ENCODE measurements at regions not wholly inside any gene's neighbourhood (a gene's known extent, or its start where the extent isn't known, plus 50 kb on each side); places are given as distances from the start of the nearest gene placed in this dataset.

DNA sequence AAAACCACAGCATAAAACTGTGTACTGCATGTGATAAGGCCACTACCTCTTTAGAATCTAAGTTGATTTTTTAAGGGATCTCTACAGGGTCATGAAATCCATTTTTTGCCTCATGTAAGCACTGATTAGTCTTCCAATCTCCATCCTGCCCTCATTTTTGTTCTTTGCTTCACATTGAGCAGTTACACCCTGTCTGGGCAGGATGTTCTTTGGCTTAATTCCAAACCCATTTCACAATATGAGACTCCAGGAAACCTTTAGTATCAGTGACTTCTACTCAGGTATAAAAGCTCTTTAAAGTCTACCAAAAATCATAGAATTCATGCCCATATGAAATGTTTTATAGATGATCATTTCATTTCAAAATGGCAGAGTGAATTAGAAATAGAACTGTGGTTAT, 592.6 kb downstream of the TBC1D4 start:
- H3K36me3 ChIP-seq (ENCODE audit: control insufficient read depth in 1 of 2, insufficient read depth in 2 of 2, low read length in 1 of 2), result no peaks in the 10 kb centered on the region
- ATAC-seq (ENCODE audit: low FRiP score) (no peak), DNase-seq (no peak)
- H3K27me3 ChIP-seq (ENCODE audit: control insufficient read depth in 1 of 2, insufficient read depth in 2 of 2, low read length in 1 of 2), result no peaks in the 10 kb centered on the region
- intact Hi-C loops (cut with DNase I), result no loop called here
- H3K4me1 ChIP-seq (ENCODE audit: control insufficient read depth in 1 of 2, insufficient read depth in 2 of 2, low read length in 2 of 2), result no peaks in the 10 kb centered on the region
- H3K4me3 ChIP-seq (ENCODE audit: low read length in 2 of 2), result no peak overlapping the region
- no peaks in the 10 kb centered on the region for H3K9me3 ChIP-seq (ENCODE audit: control insufficient read depth, low read length)
- H3K27ac ChIP-seq (ENCODE audit: low read depth in 1 of 2, low read length in 2 of 2), result no peak overlapping the region

DNA sequence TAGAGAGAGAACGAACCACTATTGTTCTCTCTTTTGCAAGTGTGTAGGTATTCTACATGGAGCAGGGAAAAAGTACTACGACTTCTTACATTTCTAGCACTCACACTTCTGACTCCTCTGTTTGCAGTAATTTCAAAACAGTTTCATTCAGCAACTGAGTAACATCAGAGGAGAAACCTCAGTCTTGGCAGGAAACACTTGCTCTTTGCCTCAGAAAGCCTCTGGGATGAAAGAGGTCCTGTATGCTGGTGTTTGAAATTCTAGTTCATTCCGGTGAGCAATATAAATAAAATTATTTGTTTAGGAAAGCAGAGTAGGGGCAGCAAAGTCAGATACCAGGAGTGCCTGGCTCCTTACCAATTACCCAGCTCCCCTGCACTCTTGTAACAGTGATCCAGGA, 595.5 kb downstream of the TBC1D4 start:
- 43 to 50% methylated on average over 3 of the region's 3 CpGs for WGBS, 2 donors
- no peak overlapping the region for H3K4me3 ChIP-seq (ENCODE audit: low read length in 2 of 2)
- no peaks in the 10 kb centered on the region for H3K9me3 ChIP-seq (ENCODE audit: control insufficient read depth, low read length)
- H3K36me3 ChIP-seq (ENCODE audit: control insufficient read depth in 1 of 2, insufficient read depth in 2 of 2, low read length in 1 of 2), result no peaks in the 10 kb centered on the region
- no peaks in the 10 kb centered on the region for H3K4me1 ChIP-seq (ENCODE audit: control insufficient read depth in 1 of 2, insufficient read depth in 2 of 2, low read length in 2 of 2)
- H3K27ac ChIP-seq (ENCODE audit: low read depth in 1 of 2, low read length in 2 of 2), result no peak overlapping the region
- intact Hi-C loops (cut with DNase I), result no loop called here
- no peak for ATAC-seq (ENCODE audit: low FRiP score)
- no peak for DNase-seq
- H3K27me3 ChIP-seq (ENCODE audit: control insufficient read depth in 1 of 2, insufficient read depth in 2 of 2, low read length in 1 of 2), result no peaks in the 10 kb centered on the region

DNA sequence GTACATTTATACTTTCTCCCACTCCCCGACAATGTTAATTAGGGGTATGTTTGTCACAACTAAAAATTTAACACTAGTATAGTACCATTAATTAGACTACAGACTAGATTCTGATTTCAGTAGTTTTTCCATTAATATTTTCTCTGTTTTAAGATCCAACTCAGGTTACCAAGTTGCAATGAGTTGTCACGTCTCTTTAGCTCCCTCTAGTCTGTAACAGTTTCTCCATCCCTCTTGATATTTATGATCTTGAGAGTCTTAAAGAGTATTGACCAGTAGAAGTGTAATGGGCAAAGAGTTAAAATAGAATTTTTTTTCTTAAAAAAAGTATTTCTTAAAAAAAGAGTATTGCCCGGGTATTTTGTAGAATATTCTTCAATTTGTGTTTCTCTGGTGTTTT, 598.1 kb downstream of the TBC1D4 start:
- intact Hi-C loops (cut with DNase I), result no loop called here
- Histone ChIP-seq H3K9me3 (ENCODE audit: control insufficient read depth, low read length) (peaks cover 5% of the 10 kb centered on the region), H3K27me3 (ENCODE audit: control insufficient read depth in 1 of 2, insufficient read depth in 2 of 2, low read length in 1 of 2) (no peaks in the 10 kb centered on the region), H3K36me3 (ENCODE audit: control insufficient read depth in 1 of 2, insufficient read depth in 2 of 2, low read length in 1 of 2) (no peaks in the 10 kb centered on the region), H3K27ac (ENCODE audit: low read depth in 1 of 2, low read length in 2 of 2) (no peak overlapping the region), H3K4me1 (ENCODE audit: control insufficient read depth in 1 of 2, insufficient read depth in 2 of 2, low read length in 2 of 2) (no peaks in the 10 kb centered on the region), H3K4me3 (ENCODE audit: low read length in 2 of 2) (no peak overlapping the region)
- ATAC-seq (ENCODE audit: low FRiP score), result no peak
- 79% methylated on average over 3 of the region's 3 CpGs for WGBS, 2 donors
- no peak for DNase-seq

DNA sequence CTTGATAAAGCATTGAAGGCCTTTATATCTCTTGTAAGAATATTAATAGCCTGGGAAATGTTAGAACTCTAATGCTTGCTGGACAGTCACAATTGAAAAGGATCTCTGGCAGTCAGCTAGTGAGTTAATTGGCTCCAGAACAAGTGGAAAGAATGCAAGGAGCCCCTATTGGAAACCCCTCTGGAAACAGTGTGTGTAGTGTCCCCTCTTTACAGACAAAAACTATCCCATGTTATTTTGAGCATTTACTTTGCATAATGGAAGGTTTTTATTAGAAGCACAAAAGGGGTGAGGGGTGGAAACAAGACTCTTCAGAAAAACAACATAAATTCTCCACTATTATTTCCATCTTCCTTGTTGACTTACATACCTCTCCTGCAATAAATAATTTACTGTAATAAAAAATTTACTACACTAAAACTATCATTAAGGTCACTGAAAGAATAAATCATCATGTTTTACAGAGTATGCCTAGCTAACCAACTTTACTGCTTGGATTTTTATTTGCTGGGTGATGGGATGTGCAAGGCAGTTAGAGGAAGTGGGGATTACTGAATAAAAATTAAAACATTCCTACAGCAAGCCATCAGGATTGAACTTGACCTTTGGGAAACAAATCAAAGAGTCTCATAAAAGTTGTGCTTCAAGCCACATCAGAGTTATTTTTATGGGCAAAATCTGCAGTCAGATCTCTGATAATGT, 610.4 kb downstream of the TBC1D4 start:
- ATAC-seq (ENCODE audit: low FRiP score), result no peak
- DNase-seq, result no peak
- H3K4me1 ChIP-seq (ENCODE audit: control insufficient read depth in 1 of 2, insufficient read depth in 2 of 2, low read length in 2 of 2), result no peaks in the 10 kb centered on the region
- H3K36me3 ChIP-seq (ENCODE audit: control insufficient read depth in 1 of 2, insufficient read depth in 2 of 2, low read length in 1 of 2), result no peaks in the 10 kb centered on the region
- no peak overlapping the region for H3K27ac ChIP-seq (ENCODE audit: low read depth in 1 of 2, low read length in 2 of 2)
- H3K27me3 ChIP-seq (ENCODE audit: control insufficient read depth in 1 of 2, insufficient read depth in 2 of 2, low read length in 1 of 2), result no peaks in the 10 kb centered on the region
- no peaks in the 10 kb centered on the region for H3K9me3 ChIP-seq (ENCODE audit: control insufficient read depth, low read length)
- H3K4me3 ChIP-seq (ENCODE audit: low read length in 2 of 2), result no peak overlapping the region
- intact Hi-C loops (cut with DNase I), result no loop called here

DNA sequence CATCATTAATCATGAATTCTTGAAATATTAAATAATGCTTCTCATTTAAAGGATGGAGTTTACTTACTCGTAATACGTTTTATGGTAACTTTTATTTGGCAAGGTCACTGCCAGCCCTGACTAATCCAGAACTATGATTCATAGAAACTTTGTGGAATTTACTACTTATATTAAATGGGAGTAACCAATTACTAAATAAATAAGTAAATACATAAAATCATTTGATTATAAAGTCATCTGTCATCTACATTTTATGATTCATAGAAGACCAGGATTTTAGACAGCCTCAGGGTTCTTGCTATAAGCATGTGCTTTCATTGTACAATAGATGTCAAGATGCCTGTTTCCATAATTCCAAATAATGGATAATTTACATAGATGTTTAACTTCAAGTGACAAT, 611.1 kb downstream of the TBC1D4 start:
- Histone ChIP-seq H3K36me3 (ENCODE audit: control insufficient read depth in 1 of 2, insufficient read depth in 2 of 2, low read length in 1 of 2) (no peaks in the 10 kb centered on the region), H3K27ac (ENCODE audit: low read depth in 1 of 2, low read length in 2 of 2) (no peak overlapping the region), H3K27me3 (ENCODE audit: control insufficient read depth in 1 of 2, insufficient read depth in 2 of 2, low read length in 1 of 2) (no peaks in the 10 kb centered on the region), H3K4me1 (ENCODE audit: control insufficient read depth in 1 of 2, insufficient read depth in 2 of 2, low read length in 2 of 2) (no peaks in the 10 kb centered on the region), H3K4me3 (ENCODE audit: low read length in 2 of 2) (no peak overlapping the region), H3K9me3 (ENCODE audit: control insufficient read depth, low read length) (no peaks in the 10 kb centered on the region)
- no peak for DNase-seq
- 17 to 35% methylated on average over 2 of the region's 2 CpGs for WGBS, 2 donors
- intact Hi-C loops (cut with DNase I), result no loop called here
- no peak for ATAC-seq (ENCODE audit: low FRiP score)

DNA sequence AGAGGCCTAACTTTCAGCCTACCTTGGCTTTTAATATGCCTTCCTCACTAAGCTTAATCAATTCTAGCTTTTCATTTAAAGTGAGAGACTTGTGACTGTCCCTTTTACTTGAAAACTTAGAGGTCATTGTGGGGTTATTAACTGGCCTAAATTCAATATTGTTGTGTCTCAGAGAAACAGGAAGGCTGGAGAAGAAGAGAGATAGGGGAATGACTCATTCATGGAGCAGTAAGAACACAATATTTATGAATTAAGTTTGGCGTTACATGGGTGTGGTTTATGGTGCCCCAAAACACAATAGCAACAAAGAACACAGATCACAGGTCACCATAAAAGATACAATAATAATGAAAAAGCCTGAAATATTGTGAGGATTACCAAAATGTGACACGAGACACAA, 612.1 kb downstream of the TBC1D4 start:
- ATAC-seq (ENCODE audit: low FRiP score), result no peak
- WGBS, 2 donors, result 84 to 89% methylated on average over 2 of the region's 2 CpGs
- Histone ChIP-seq H3K4me1 (ENCODE audit: control insufficient read depth in 1 of 2, insufficient read depth in 2 of 2, low read length in 2 of 2) (no peaks in the 10 kb centered on the region), H3K27ac (ENCODE audit: low read depth in 1 of 2, low read length in 2 of 2) (no peak overlapping the region), H3K36me3 (ENCODE audit: control insufficient read depth in 1 of 2, insufficient read depth in 2 of 2, low read length in 1 of 2) (no peaks in the 10 kb centered on the region), H3K27me3 (ENCODE audit: control insufficient read depth in 1 of 2, insufficient read depth in 2 of 2, low read length in 1 of 2) (no peaks in the 10 kb centered on the region), H3K9me3 (ENCODE audit: control insufficient read depth, low read length) (no peaks in the 10 kb centered on the region), H3K4me3 (ENCODE audit: low read length in 2 of 2) (no peak overlapping the region)
- intact Hi-C loops (cut with DNase I), result no loop called here
- DNase-seq, result no peak

DNA sequence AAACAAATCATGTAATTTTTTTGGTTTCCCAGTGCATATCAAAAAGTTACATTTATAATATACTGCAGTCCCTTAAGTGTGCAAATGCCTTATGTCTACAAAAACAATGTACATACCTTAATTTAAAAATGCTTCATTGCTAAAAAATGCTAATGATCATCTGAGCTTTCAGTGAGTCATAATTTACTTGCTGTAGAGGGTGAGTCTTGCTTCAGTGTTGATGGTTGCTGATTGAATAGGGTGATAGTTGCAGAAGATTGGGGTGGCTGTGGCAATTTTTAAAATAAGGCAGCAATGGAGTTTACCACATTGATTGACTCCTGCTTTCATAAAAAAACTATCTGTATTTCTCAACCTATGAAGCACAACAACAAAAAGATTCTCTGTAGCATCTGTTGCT, 613.9 kb downstream of the TBC1D4 start:
- H3K4me3 ChIP-seq (ENCODE audit: low read length in 2 of 2), result no peak overlapping the region
- H3K27ac ChIP-seq (ENCODE audit: low read depth in 1 of 2, low read length in 2 of 2), result no peak overlapping the region
- H3K27me3 ChIP-seq (ENCODE audit: control insufficient read depth in 1 of 2, insufficient read depth in 2 of 2, low read length in 1 of 2), result no peaks in the 10 kb centered on the region
- no peak for DNase-seq
- no peaks in the 10 kb centered on the region for H3K9me3 ChIP-seq (ENCODE audit: control insufficient read depth, low read length)
- H3K36me3 ChIP-seq (ENCODE audit: control insufficient read depth in 1 of 2, insufficient read depth in 2 of 2, low read length in 1 of 2), result no peaks in the 10 kb centered on the region
- intact Hi-C loops (cut with DNase I), result no loop called here
- ATAC-seq (ENCODE audit: low FRiP score), result no peak
- H3K4me1 ChIP-seq (ENCODE audit: control insufficient read depth in 1 of 2, insufficient read depth in 2 of 2, low read length in 2 of 2), result no peaks in the 10 kb centered on the region

DNA sequence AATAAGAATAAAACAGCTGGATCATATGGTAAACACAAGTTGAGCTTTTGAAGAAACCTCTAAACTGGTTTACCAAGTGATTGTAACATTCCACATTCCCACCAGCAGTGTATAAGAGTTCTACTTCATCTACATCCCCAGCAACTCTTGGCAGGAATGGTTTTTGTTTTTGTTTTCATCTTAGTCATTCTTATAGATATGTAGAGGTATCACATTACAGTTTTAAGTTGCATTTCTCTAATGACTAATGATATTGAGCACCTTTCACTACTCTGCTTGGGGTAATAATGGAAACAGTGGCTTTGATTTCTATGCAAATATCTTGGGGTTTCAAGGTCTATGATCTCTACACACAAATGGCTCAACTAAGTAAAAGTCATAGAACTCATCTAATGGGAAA, 614.5 kb downstream of the TBC1D4 start:
- H3K9me3 ChIP-seq (ENCODE audit: control insufficient read depth, low read length), result no peaks in the 10 kb centered on the region
- DNase-seq (no peak), ATAC-seq (ENCODE audit: low FRiP score) (no peak)
- H3K27me3 ChIP-seq (ENCODE audit: control insufficient read depth in 1 of 2, insufficient read depth in 2 of 2, low read length in 1 of 2), result no peaks in the 10 kb centered on the region
- intact Hi-C loops (cut with DNase I), result no loop called here
- no peak overlapping the region for H3K4me3 ChIP-seq (ENCODE audit: low read length in 2 of 2)
- no peak overlapping the region for H3K27ac ChIP-seq (ENCODE audit: low read depth in 1 of 2, low read length in 2 of 2)
- no peaks in the 10 kb centered on the region for H3K36me3 ChIP-seq (ENCODE audit: control insufficient read depth in 1 of 2, insufficient read depth in 2 of 2, low read length in 1 of 2)
- H3K4me1 ChIP-seq (ENCODE audit: control insufficient read depth in 1 of 2, insufficient read depth in 2 of 2, low read length in 2 of 2), result no peaks in the 10 kb centered on the region

DNA sequence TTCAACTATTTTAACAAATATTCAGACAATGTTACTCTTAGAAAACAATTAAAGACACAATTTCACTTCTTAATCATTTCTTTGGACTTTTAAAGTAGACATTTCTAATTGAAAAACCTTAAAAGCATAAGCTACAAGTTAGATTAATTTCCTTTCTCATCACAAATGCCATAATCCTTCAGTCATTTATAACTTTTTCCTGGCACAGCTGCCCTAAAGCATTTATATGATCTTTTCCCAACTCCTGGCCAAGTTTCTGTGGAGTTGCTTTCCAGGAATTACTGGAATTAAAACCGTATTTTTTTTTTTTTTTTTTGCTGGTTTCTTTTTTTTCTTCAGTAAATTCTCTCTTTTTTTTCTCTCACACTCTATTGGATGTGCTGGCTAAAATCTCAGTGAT, 615.9 kb downstream of the TBC1D4 start:
- 0% methylated on average over 1 of the region's 1 CpG for WGBS, 2 donors
- H3K36me3 ChIP-seq (ENCODE audit: control insufficient read depth in 1 of 2, insufficient read depth in 2 of 2, low read length in 1 of 2), result no peaks in the 10 kb centered on the region
- H3K4me1 ChIP-seq (ENCODE audit: control insufficient read depth in 1 of 2, insufficient read depth in 2 of 2, low read length in 2 of 2), result no peaks in the 10 kb centered on the region
- no peak overlapping the region for H3K27ac ChIP-seq (ENCODE audit: low read depth in 1 of 2, low read length in 2 of 2)
- DNase-seq (no peak), ATAC-seq (ENCODE audit: low FRiP score) (no peak)
- no peaks in the 10 kb centered on the region for H3K9me3 ChIP-seq (ENCODE audit: control insufficient read depth, low read length)
- no peak overlapping the region for H3K4me3 ChIP-seq (ENCODE audit: low read length in 2 of 2)
- intact Hi-C loops (cut with DNase I), result no loop called here
- H3K27me3 ChIP-seq (ENCODE audit: control insufficient read depth in 1 of 2, insufficient read depth in 2 of 2, low read length in 1 of 2), result no peaks in the 10 kb centered on the region
